ENCODE measurements at regions not wholly inside any gene's neighbourhood (a gene's known extent, or its start where the extent isn't known, plus 50 kb on each side); places are given as distances from the start of the nearest gene placed in this dataset.

- ATAC-seq: no peak
- peaks cover 1% of the 10 kb centered on the region for H3K27me3 Mint-ChIP-seq
- CTCF ChIA-PET: no interaction called here
- no peaks in the 10 kb centered on the region for H3K4me1 Mint-ChIP-seq (ENCODE audit: low read depth)
- H3K36me3 Mint-ChIP-seq (ENCODE audit: low read depth): no peaks in the 10 kb centered on the region
- POLR2A ChIA-PET: interaction anchor here (1.1 kb wide), 1 partner anchor 49 kb away, joined by 4 read pairs; no protein-coding TSS in a partner anchor
- no peak for DNase-seq
- no peak overlapping the region for H3K27ac Mint-ChIP-seq
- TF ChIP-seq CTCF (IDR thresholded peaks at IDR 0.05): no peak
- H3K4me3 Mint-ChIP-seq: no peak overlapping the region
- intact Hi-C loops (cut with micrococcal nuclease): no loop called here
- no peaks in the 10 kb centered on the region for H3K9me3 Mint-ChIP-seq
Measured at GRCh38 chr2:201969938-201970785, 63.5 kb upstream of the FZD7 start.

- no peaks in the 10 kb centered on the region for H3K4me1 Mint-ChIP-seq (ENCODE audit: low read depth)
- H3K27ac Mint-ChIP-seq: no peak overlapping the region
- DNase-seq (no peak), ATAC-seq (no peak)
- ChIA-PET CTCF (no interaction called here), POLR2A (interaction anchor here (0.9 to 1.1 kb wide), 2 partner anchors 38 to 49 kb away, joined by 3 to 4 read pairs; no protein-coding TSS in a partner anchor)
- intact Hi-C loops (cut with micrococcal nuclease): no loop called here
- H3K36me3 Mint-ChIP-seq (ENCODE audit: low read depth): no peaks in the 10 kb centered on the region
- no peak for TF ChIP-seq CTCF (IDR thresholded peaks at IDR 0.05)
- no peaks in the 10 kb centered on the region for H3K9me3 Mint-ChIP-seq
- peaks cover 1% of the 10 kb centered on the region for H3K27me3 Mint-ChIP-seq
- H3K4me3 Mint-ChIP-seq: no peak overlapping the region
Measured at GRCh38 chr2:201970786-201971108, 62.9 kb upstream of the FZD7 start.

- ATAC-seq: no peak
- POLR2A ChIA-PET: interaction anchor here (0.9 to 1.5 kb wide), 2 partner anchors 12 to 37 kb away, joined by 3 read pairs; no protein-coding TSS in a partner anchor
- no peak for TF ChIP-seq CTCF (IDR thresholded peaks at IDR 0.05)
- no peaks in the 10 kb centered on the region for H3K4me1 Mint-ChIP-seq (ENCODE audit: low read depth)
- intact Hi-C loops (cut with micrococcal nuclease): no loop called here
- CTCF ChIA-PET: no interaction called here
- H3K27ac Mint-ChIP-seq: no peak overlapping the region
- peaks cover 5% of the 10 kb centered on the region for H3K27me3 Mint-ChIP-seq
- no peak for DNase-seq
- no peak overlapping the region for H3K4me3 Mint-ChIP-seq
- no peaks in the 10 kb centered on the region for H3K9me3 Mint-ChIP-seq
- H3K36me3 Mint-ChIP-seq (ENCODE audit: low read depth): no peaks in the 10 kb centered on the region
Measured at GRCh38 chr2:201971531-201972228, 62.0 kb upstream of the FZD7 start.

- intact Hi-C loops (cut with micrococcal nuclease): no loop called here
- H3K27ac Mint-ChIP-seq: no peak overlapping the region
Measured at GRCh38 chr2:201972621-201973255, 60.9 kb upstream of the FZD7 start.

More at GRCh38 chr2:201972621-201973255, 60.9 kb upstream of the FZD7 start:
- Mint-ChIP-seq H3K4me3 (no peak overlapping the region), H3K27me3 (peaks cover 9% of the 10 kb centered on the region), H3K4me1 (ENCODE audit: low read depth) (no peaks in the 10 kb centered on the region), H3K36me3 (ENCODE audit: low read depth) (no peaks in the 10 kb centered on the region), H3K9me3 (no peaks in the 10 kb centered on the region)
- no peak for TF ChIP-seq CTCF (IDR thresholded peaks at IDR 0.05)
- POLR2A ChIA-PET: interaction anchor here (1.5 kb wide), 1 partner anchor 13 kb away, joined by 3 read pairs; no protein-coding TSS in a partner anchor
- DNase-seq (no peak), ATAC-seq (no peak)
- CTCF ChIA-PET: no interaction called here

Data from activated CD8-positive, alpha-beta T cell treated with anti-CD3 and anti-CD28 coated beads for 36 hours (primary cell).